ENCODE measurements at regions not wholly inside any gene's neighbourhood (a gene's known extent, or its start where the extent isn't known, plus 50 kb on each side); places are given as distances from the start of the nearest gene placed in this dataset.
"Not testable (repeated sequence)": the region's sequence is repeated elsewhere in the genome, so short reads cannot be mapped to it uniquely, and the experiment has no call there.

DNA sequence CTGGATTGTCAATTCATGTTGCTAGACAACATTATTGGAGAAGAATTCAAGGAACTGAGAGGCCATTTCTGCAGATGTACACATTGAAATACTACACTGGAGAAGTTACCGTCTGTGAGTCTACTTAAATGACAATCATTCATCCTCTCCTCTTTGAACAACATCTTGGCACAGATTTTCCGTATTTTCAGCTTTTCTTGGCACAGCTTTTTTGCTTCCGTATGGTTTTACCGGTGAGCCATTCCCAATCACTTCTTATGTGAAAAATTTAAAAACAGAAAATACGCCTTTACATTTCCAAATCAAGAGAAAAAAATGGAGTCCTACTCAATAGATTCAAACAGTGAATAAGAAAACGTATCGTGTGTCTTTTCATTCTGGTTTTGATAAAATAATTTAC, 1493.7 kb downstream of the AMY1C start:
- no peak for DNase-seq

- no peak for DNase-seq
Measured at GRCh38 chr1:105243969-105244368, 1494.3 kb downstream of the AMY1C start.

GRCh38 chr1:105254906-105255305, 1505.2 kb downstream of the AMY1C start:
- no peak for DNase-seq

DNA sequence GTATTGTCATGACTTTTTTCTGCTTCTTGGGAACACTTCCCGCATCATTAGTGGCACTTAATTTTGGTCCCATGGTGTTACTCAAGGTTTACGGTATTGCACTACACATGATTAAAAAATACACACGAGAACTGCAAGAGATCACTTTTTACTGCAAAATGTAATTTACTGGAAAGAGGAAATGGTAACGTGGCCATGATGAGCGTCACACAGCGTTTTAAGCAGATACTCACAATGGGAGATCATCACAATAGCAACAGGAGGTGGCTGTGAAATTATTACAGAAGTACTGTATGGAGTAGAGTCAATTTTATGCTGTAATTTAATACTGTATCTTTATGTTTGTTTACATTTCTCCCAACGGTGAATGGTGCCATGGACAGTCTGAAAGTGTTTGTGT, 1510.3 kb downstream of the AMY1C start:
- no peak for DNase-seq

DNA sequence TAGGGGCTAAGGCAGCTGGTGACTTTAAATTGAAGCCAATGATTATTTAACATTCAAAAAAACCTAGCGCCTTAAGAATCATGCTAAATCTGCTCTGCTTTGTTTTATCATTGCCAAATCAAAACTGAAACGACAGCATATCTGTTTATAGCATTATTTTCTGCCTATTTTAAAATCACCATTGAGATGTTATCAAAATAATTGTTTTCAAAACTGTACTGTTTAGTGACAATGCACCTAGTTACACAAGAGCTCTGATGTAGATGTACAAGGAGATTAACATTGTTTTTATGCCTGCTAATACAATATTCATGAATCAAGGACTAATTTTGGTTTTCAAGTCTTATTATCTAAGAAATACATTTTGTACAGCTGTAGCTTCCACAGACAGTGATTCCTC, 1521.3 kb downstream of the AMY1C start:
- DNase-seq: no peak

DNA sequence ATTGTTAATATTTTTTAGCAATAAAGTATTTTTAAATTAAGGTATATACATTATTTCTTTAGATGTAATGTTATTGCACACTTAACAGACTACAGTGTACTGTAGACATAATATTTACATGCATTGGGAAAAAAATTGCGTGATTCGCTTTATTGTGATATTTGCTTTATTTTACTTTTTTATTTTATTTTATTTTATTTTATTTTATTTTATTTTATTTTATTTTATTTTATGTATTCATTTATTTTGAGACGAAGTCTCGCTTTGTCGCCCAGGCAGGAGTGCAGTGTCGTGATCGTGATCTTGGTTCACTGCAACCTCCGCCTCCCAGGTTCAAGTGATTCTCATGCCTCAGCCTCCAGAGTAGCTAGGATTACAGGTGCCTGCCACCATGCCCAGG, 1522.7 kb downstream of the AMY1C start:
- DNase-seq: not testable (repeated sequence)

- no peak for DNase-seq
Measured at GRCh38 chr1:105294838-105295237, 1545.1 kb downstream of the AMY1C start.

DNA sequence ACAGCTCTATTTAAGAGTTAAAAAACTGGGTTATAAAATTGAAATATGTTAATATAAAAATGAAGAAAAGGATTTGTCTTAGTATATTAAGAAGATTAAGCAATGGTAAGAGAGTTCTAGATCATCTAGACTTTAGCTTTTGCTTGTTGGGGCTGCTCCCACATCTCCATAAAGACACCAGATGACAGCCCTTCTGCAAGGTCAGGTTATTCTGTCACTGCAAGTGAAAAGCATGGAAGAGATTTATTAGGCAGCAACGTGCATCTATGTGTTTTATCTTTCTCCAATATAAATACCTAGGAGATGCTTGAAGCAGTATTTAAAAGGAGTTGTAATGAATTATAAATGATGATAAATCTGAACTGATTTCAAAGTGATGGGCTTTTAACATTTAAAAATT, 1560.4 kb downstream of the AMY1C start:
- no peak for DNase-seq

DNA sequence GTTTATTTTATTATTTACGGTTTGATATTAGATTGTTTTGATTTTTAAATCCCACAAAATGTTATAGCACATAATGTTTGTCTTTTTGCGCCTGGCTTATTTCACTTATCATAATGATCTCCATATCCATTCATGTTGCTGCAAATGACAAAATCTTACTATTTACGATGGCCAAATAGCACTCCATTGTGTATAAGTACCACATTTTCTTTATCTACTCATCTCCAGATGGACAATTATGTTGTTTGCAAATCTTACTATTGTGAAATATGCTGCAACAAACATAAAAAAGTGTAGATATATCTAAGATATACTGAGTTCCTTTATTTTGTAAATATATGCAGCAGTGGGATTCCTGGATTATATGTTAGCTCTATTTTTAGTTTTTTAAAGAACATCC, 1568.3 kb downstream of the AMY1C start:
- DNase-seq: no peak

DNA sequence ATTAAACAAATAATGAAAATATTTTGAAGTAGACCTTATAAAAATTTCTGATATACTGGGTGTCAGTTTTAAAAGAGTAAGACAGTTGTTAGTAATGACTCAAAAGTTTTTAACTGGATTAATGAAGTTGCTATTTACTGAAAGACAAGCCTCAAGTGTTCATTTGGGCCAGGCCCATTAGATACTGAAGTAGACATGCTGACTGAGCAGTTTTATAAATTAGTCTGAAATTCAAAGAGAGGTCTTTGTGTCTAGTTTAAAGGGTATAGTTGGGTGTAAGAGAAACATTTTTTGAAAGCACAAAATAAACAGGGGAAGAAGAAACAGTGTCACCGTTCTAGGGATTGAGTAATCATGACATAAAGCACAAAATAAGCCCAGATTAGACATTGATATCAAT, 1577.2 kb downstream of the AMY1C start:
- DNase-seq: no peak

DNA sequence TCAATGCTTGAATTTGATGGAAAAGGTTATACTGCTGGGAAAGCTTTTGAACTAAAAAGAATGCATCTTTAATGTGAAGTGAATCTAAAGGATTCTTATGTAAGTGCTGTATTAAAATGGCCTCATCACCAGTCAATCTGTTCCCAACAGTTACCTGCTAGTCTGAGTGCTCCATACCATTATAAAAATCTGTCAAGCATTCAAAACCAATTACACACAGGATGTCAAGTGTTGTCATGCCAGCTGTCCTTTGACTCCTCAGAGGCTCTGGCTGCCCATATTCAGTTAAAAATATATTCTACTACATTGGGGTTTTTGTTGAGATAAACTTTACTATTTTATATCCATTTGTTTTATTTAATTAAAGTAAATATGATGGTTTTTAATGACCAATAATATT, 1587.7 kb downstream of the AMY1C start:
- DNase-seq: no peak

GRCh38 chr1:105343317-105343716, 1593.6 kb downstream of the AMY1C start:
- DNase-seq: no peak

- DNase-seq: no peak
Measured at GRCh38 chr1:105359457-105359856, 1609.8 kb downstream of the AMY1C start.

DNA sequence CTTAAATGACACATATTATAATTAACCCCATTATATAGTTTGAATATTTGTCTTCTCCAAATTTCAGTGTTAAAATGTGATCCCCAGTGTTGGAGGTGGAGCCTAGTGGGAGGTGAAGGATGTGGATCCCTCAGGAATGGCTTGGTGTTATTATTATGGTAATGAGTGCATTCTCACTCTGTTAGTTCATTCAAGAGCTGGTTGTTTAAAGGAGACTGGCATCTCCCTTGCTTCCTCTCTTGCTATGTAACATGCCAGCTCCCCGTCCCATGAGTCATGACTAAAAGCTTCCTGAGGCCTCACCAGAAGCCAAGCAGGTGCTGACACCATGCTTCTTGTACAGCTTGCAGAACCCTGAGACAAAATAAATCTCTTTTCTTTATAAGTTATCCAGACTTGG, 1612.7 kb downstream of the AMY1C start:
- no peak for DNase-seq

DNA sequence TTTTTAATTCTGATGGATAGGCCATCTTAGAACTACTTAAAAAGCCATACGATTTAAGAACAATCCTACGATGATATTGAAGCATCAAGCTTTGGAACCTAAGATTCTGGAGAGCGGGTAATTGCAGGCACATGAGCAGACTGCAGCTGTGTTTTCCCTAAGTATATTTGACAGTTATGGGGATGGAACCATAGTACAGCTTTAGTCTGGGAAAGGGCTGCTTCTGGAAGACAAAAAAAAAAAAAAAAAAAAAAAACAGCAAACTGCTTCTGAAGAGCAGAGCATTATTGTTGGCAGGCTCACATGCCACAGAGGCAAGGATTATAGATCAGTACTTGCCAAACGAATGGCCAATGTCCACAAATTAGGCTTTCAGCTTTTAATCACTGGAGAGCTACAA, 1618.7 kb downstream of the AMY1C start:
- DNase-seq: no peak

DNA sequence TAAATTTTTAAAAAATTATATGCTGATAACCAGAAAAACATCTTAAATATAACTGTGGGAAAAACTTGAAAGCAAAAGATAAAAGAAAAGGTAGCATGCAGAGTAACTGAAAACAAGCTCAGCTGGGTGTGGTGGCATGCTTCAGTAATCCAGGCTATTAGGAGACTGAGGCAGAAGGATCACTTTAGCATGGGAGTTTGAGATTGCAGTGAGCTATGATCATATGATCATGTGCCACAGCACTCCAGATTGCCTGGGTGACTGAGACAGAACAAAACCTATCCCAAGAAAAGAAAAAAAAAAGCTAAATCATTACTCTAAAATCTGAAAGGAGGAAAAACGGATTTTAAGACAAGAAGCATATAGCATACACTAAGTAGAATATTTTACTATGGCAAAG, 1624.0 kb downstream of the AMY1C start:
- DNase-seq: no peak

DNA sequence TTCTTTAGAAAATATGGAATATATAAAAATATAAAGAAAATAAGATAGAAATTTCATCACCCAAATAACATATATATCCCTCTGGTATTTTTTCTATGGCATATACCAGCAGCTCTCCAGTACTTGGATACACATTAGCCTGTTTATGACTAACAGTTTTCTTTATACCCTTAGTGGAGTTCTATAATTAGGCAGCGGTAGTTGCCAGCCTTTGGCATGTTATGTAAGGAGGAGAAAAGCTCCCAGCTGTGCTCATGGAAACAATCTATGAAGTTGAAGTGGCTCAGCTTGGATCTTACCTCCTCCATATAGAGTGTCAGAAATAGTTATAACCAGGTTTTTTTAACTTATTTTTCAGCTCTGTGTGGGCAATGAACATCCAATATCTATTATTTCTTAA, 1636.8 kb downstream of the AMY1C start:
- no peak for DNase-seq

DNA sequence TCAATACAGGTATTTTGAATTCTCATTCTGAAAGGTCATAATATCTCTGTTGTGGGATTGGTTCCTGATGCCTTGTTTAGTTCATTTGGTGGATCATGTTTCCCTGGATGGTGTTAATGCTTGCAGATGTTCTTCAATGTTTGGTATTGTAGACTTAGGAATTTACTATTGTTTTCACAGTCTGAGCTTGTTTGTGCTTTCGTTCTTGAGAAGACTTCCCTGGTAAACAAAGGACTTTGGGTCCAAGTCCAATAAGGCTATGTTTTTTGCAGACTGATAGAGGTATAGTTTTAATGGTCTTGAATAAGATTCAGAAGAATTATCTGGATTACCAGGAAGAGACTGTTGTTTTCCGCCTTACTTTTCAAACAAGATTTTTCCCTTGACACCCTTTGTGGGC, 1646.3 kb downstream of the AMY1C start:
- no peak for DNase-seq

GRCh38 chr1:105398909-105399308, 1649.2 kb downstream of the AMY1C start:
- no peak for DNase-seq

- DNase-seq: no peak
Measured at GRCh38 chr1:105399716-105400115, 1650.0 kb downstream of the AMY1C start.

GRCh38 chr1:105416261-105416660, 1640.2 kb upstream of the PRMT6 start:
- no peak for DNase-seq

GRCh38 chr1:105419030-105419429, 1637.4 kb upstream of the PRMT6 start:
- DNase-seq: no peak

DNA sequence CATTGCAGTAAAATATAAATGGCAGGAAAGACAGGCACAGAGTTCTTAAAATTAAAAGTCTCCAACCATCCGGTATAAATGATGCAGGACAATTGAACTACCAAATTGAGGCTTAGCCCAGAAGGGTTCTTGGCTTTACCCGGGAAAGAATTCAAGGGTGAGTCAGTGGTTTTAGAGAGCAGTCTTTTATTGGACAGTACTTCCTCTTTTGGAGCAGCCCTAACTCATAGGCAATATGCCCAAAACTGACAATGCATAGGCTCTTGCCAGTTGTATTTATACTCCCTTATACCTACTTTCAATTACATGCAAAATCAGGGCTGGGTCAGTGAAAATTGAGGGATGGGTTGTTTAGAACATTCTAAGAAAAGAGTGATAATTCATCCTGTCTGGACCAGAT, 1628.9 kb upstream of the PRMT6 start:
- DNase-seq: no peak

DNA sequence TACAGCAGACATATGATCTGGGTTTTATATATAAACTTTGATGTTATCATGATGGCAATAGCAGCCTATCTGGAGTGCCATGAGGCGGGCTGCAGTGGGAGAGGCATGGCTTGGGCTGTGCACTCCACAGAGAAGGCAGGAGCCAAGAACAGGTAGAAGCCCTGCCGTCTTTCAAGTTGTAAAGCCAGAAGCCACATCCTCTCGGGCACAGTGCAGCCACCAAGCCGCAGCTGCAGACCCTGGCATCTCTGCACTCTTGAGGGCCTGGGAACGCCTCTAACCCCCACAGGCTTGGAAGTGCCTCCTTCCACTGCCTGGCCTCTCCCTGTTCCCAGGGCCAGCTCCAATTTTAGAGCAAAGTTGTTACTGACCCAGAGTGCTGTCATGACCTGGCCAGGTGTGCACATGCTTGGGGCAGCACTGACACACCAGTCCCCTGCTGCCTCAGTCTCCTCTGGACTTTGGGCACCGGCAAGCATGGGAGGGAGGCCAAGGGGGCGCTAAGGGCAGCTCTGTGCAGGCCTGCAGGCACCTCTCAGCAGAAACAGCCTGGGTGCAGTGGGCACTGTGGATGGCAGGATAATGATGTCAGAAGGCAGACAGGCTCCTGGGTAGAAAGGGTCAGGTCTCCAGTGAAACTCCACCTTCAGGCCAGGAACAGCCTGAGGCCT, 1619.8 kb upstream of the PRMT6 start:
- DNase-seq: no peak

DNA sequence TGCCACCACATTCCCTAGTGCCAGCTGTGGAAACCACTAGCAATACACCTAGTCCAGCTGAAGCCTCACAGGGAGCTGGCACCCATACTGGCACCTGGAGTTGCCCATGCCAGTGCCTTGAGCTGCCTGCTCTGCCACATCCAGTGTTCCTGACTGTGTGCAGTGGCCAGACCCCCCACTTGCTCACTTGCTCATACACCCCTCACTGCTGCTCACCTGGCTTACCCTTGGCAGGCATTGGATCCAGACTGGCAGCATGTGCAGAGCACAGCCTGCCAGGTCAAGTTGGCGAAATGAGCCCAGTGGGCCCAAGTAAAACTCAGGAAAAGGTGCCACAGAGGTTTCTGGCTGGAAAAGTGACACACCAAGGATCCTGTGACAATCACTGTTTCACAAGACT, 1618.6 kb upstream of the PRMT6 start:
- DNase-seq: no peak

DNA sequence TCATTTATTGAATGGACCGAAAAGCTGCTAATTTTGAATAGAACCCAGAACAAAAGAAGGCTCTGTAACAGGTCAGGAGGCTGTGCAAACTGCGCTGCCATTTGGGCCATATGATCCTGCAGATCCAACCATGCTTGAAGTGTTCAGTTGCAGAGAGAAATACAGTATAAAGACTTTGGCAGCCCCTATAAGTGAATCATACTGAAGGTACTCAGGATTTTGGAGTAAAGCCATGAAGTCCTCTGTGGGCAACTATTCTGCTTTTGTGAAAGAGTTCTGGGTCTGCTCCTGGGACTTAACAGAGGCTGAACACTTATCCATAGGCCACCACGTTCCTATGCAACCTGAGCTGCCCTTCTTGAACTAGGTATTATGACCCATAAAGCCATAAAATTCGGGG, 1613.6 kb upstream of the PRMT6 start:
- no peak for DNase-seq

Measured in GOT3 (cell line).